ENCODE measurements at regions not wholly inside any gene's neighbourhood (a gene's known extent, or its start where the extent isn't known, plus 50 kb on each side); places are given as distances from the start of the nearest gene placed in this dataset.

GRCh38 chr18:75116165-75116564 lies 92.8 kb downstream of the PTGR3 start:
- no peak for DNase-seq (ENCODE audit: low read depth)
- in situ Hi-C loops (cut with HindIII; ENCODE audit: low pct_unique_long_range_greater_than_20kb, low sequenced_read_pairs) = no loop called here

GRCh38 chr18:75115514-75115913 lies 93.4 kb downstream of the PTGR3 start:
- no peak for DNase-seq (ENCODE audit: low read depth)
- in situ Hi-C loops (cut with HindIII; ENCODE audit: low pct_unique_long_range_greater_than_20kb, low sequenced_read_pairs) = no loop called here
